Thymus (tissue), 11 donors: ENCODE measurements at regions not wholly inside any gene's neighbourhood (a gene's known extent, or its start where the extent isn't known, plus 50 kb on each side); places are given as distances from the start of the nearest gene placed in this dataset.

Source experiments
- DNase-seq, 9 donors: peaks; one replicate each; pipeline ENCODE4 v3.0.0-alpha.2; 2013; ENCODE audit warnings: low spot score in 9 of 9, low read depth in 6 of 9, missing footprints in 1 of 9
- H3K27ac ChIP-seq, 2 donors: one replicate each; pipeline ENCODE4 v1.5.1; 2013; ENCODE audit warnings: control low read depth in 1 of 2, low read depth in 1 of 2, low read length in 1 of 2, mild to moderate bottlenecking in 1 of 2, moderate library complexity in 1 of 2
- H3K27me3 ChIP-seq, 2 donors: one replicate each; pipeline ENCODE4 v1.5.1; 2013; ENCODE audit warnings: low read length in 1 of 2; ENCODE audit not compliant: control insufficient read depth in 2 of 2, insufficient read depth in 1 of 2
- H3K36me3 ChIP-seq, 2 donors: one replicate each; pipeline ENCODE4 v1.5.1; 2013; ENCODE audit warnings: low read length in 1 of 2, mild to moderate bottlenecking in 1 of 2, moderate library complexity in 1 of 2; ENCODE audit not compliant: control insufficient read depth in 2 of 2, insufficient read depth in 2 of 2
- H3K4me1 ChIP-seq, 2 donors: one replicate each; pipeline ENCODE4 v1.5.1; 2013; ENCODE audit warnings: low read length in 2 of 2; ENCODE audit not compliant: control insufficient read depth in 2 of 2, insufficient read depth in 2 of 2
- H3K4me3 ChIP-seq, 2 donors: one replicate each; pipeline ENCODE4 v1.5.1; 2013; ENCODE audit warnings: low read length in 2 of 2, control low read depth in 1 of 2, mild to moderate bottlenecking in 1 of 2
- H3K9me3 ChIP-seq, 2 donors: one replicate each; pipeline ENCODE4 v1.5.1; 2013; ENCODE audit warnings: low read length in 1 of 2, mild to moderate bottlenecking in 1 of 2; ENCODE audit not compliant: control insufficient read depth in 2 of 2, insufficient read depth in 1 of 2
- WGBS: extraction: QIAGEN DNeasy Blood & Tissue Kit; methylation state at CpG from one replicate; pipeline ENCODE4 v1.1.7; 2013; 5-methylcytosine and 5-hydroxymethylcytosine counted together
- donor health status: healthy.

DNA sequence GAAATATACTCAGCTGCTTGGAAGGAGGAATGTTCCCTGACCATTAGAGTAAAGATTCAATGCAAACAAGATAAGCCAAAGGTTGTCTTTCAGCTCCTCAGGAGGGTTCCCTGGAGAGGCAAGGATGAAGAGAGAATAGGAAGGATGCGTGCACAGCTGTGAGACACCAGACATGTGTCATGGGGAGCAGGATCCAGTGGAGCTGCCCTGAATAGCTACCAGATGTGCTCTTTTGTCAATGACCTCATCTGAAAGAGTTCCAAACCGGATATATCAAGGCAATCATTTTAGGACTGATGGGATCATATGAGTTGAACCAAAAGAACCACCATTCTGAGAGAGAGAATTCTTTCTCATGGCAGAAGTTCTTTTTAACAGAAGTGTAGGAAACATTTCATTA, 490.6 kb downstream of the IRS1 start:
- Histone ChIP-seq H3K36me3 (no peaks in the 10 kb centered on the region), H3K9me3 (no peaks in the 10 kb centered on the region), H3K4me3 (no peak overlapping the region), H3K4me1 (no peaks in the 10 kb centered on the region), H3K27ac (no peak overlapping the region), H3K27me3 (no peaks in the 10 kb centered on the region)
- 91% methylated on average over 2 of the region's 2 CpGs for WGBS
- DNase-seq, result no peak

DNA sequence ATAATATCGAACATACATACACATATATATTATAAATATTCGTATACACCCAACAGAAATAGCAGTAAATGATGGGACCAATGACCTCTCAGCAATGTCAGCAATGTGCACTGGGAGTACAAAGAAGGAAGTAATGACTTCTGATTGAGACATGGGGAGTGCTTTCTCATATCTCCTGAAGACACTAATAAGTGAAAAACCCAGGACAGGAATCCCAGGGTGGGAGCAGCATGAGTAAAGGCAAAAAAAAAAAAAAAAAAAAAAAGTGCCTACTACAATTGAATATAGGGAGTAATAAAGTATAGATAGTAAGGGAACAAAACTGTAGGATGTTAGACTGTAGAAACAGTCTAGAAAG, 491.3 kb downstream of the IRS1 start:
- no peak overlapping the region for H3K27ac ChIP-seq
- no peaks in the 10 kb centered on the region for H3K27me3 ChIP-seq
- 96% methylated on average over 2 of the region's 2 CpGs for WGBS
- no peaks in the 10 kb centered on the region for H3K36me3 ChIP-seq
- no peak overlapping the region for H3K4me3 ChIP-seq
- H3K4me1 ChIP-seq, result no peaks in the 10 kb centered on the region
- no peak for DNase-seq
- H3K9me3 ChIP-seq, result no peaks in the 10 kb centered on the region

DNA sequence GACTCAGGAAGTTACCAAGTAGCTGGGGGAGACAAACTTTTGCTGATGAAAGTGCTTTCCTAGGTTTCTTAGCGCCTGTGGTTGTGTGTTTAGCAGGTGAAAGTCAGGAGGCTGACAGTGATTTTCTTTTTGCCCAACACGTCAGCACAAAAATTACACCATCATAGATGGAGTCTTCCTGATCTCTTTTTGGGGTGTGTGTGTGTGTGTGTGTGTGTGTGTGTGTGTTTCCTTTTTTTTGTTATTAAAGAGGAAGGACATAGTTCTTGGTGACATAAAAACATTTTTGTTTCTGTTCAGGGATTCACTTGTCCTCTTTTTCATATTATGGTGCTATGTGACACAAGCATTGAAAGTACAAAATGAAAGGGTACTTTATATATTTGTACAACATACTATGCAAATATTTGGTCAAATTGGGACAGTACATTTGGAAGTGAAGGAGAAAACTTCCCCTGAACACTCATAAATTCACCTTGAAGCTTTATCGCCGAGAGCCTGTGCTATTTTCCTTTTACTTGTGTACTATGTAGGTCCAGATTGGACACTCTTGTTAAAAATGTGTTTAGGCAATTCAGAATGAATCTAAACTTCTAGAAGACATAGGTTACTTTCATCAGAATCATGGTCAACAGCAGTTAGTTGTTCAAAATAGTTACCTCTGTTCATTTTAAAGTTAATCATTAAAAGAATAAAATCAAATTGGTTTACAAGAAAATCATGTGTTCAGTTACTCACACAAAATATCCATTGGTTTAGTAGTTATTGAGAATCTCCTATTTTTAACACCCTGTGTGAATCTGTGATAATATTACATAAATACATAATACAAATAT, 491.9 kb downstream of the IRS1 start:
- H3K27ac ChIP-seq, result no peak overlapping the region
- no peaks in the 10 kb centered on the region for H3K4me1 ChIP-seq
- no peaks in the 10 kb centered on the region for H3K9me3 ChIP-seq
- H3K27me3 ChIP-seq, result no peaks in the 10 kb centered on the region
- DNase-seq, result no peak
- no peaks in the 10 kb centered on the region for H3K36me3 ChIP-seq
- 62% methylated on average over 4 of the region's 4 CpGs for WGBS
- no peak overlapping the region for H3K4me3 ChIP-seq

DNA sequence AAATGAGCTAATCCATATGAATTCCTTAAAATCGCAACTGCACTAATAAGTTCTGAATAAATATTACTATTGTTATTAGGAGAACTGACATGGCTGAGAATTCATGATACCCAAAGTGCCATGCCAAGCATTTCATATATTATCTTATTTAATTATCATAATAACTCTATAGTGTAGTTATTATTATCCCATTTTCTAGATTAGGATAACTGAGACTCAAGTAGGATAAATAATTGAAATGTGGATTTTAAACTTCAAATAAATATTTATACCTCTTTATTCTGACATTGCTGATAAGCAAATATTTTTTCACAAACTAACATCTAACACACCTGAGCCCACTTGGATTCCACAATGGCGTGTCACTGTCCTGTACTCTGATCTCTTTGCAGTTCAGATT, 492.7 kb downstream of the IRS1 start:
- H3K27ac ChIP-seq, result no peak overlapping the region
- DNase-seq, result no peak
- 97% methylated on average over 2 of the region's 2 CpGs for WGBS
- H3K4me1 ChIP-seq, result no peaks in the 10 kb centered on the region
- H3K4me3 ChIP-seq, result no peak overlapping the region
- H3K27me3 ChIP-seq, result no peaks in the 10 kb centered on the region
- no peaks in the 10 kb centered on the region for H3K36me3 ChIP-seq
- no peaks in the 10 kb centered on the region for H3K9me3 ChIP-seq

DNA sequence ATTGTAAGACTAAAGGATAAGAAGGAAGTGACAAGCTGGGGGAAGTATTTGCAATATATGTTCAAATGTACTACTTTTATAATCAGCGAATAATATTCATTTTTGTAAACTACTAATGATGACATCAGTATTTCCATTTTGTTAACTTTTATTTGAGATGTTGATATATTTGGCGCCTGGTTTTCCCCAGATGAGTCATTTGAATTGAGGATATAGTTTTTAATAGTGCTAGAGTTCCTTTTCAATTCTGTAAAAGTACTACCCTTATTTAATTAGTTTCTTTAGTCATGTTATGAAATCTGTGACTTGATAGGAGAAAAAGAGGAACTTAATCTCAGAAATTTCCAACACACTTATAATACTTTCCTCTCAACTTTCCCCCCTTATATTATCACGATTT, 495.3 kb downstream of the IRS1 start:
- DNase-seq, result no peak
- Histone ChIP-seq H3K4me1 (no peaks in the 10 kb centered on the region), H3K27ac (no peak overlapping the region), H3K36me3 (no peaks in the 10 kb centered on the region), H3K9me3 (no peaks in the 10 kb centered on the region), H3K27me3 (no peaks in the 10 kb centered on the region), H3K4me3 (no peak overlapping the region)
- WGBS, result 92% methylated on average over 3 of the region's 3 CpGs

DNA sequence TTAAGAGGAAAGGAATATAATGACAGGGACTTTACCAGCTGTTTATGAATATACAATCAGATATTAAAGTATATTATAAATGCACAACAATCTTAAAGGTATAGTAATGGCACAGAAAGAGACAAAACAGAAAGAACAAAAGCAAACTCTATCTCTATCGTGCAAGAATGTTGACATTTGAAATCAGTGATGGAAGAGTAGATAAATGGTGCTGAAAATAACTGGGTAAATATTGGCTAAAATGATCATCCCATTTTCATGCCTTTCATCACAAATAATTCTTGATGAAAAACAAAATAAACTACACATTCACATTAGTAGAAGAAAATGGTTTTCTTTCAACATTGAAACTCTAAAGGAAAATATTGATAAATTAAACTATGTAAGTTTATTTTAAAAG, 495.9 kb downstream of the IRS1 start:
- no peaks in the 10 kb centered on the region for H3K4me1 ChIP-seq
- no peaks in the 10 kb centered on the region for H3K27me3 ChIP-seq
- H3K9me3 ChIP-seq, result no peaks in the 10 kb centered on the region
- no peak overlapping the region for H3K27ac ChIP-seq
- WGBS, result 68% methylated on average over 1 of the region's 1 CpG
- no peak overlapping the region for H3K4me3 ChIP-seq
- H3K36me3 ChIP-seq, result no peaks in the 10 kb centered on the region
- DNase-seq, result no peak

DNA sequence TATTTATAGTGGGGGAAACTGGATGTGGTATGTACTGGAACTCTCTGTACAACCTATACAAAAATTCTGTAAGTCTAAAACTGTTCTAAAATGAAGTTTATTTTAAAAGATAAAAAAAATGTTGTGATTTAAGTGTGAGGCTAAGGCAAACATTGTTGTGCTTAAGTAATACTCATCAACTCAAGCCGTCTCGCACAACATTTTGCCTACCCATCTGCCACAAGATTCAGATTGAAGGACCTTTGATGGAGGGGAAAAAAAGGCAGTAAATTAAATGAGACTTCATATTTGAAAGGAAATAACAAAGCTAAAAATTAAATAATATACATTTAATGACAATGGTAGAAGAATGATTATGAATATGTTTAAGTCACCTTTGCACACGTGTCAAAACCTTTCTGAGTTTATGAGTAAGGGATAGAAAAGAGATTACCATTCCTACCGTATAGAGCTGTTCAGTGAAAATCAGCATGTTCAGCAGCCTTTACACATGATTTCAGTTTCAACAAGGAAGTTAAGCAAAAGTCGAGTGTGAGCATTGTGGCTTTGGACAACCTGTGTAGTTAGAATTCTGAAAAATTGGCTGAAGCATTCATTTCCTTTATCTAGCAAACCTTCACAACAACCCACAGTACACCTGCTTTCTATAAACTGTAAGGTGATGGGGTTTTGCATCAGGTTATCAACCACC, 499.3 kb downstream of the IRS1 start:
- 89% methylated on average over 5 of the region's 5 CpGs for WGBS
- no peaks in the 10 kb centered on the region for H3K36me3 ChIP-seq
- no peaks in the 10 kb centered on the region for H3K4me1 ChIP-seq
- no peak overlapping the region for H3K4me3 ChIP-seq
- no peaks in the 10 kb centered on the region for H3K9me3 ChIP-seq
- H3K27ac ChIP-seq, result no peak overlapping the region
- no peak for DNase-seq
- H3K27me3 ChIP-seq, result no peaks in the 10 kb centered on the region

DNA sequence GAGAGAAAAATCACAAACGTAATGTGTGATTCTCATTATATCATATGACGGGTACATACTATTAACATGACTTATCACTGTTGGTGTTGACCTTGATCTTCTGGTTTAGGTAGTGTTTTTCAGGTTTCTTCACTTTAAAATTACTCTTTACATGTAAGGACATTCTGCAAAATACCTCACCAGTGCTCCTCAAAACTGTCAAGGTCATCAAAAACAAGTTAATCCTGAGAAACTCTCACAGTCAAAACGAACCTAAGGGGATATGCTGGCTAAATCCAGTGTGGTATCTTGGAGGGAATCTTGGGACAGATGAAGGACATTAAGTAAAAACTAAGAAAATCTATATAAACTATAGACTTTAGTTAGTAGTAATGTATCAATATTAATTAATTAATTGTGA, 499.8 kb downstream of the IRS1 start:
- H3K9me3 ChIP-seq, result no peaks in the 10 kb centered on the region
- WGBS, result 76% methylated on average over 3 of the region's 3 CpGs
- no peak for DNase-seq
- H3K4me1 ChIP-seq, result no peaks in the 10 kb centered on the region
- H3K27me3 ChIP-seq, result no peaks in the 10 kb centered on the region
- no peak overlapping the region for H3K27ac ChIP-seq
- H3K4me3 ChIP-seq, result no peak overlapping the region
- H3K36me3 ChIP-seq, result no peaks in the 10 kb centered on the region

DNA sequence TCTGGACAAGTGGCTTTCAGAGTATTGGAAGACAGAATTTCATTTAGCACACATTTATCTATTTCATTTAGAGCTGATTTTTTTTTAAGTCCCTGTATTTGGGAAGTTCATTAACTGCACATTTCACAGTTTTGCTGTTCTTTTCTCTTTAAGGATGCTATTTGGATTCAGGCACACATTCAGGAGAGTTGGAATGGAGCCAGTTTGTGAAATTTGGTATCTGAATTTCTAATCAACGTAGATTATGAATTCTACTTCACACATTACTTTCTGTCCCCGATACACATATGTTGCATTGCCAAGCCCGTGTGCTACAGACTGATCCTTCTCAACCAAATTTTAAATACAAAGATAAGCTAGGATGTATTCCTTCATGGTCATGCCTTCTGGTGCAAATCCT, 503.9 kb downstream of the IRS1 start:
- Histone ChIP-seq H3K4me3 (no peak overlapping the region), H3K9me3 (no peaks in the 10 kb centered on the region), H3K27ac (no peak overlapping the region), H3K4me1 (no peaks in the 10 kb centered on the region), H3K36me3 (no peaks in the 10 kb centered on the region), H3K27me3 (no peaks in the 10 kb centered on the region)
- no peak for DNase-seq
- 95% methylated on average over 3 of the region's 3 CpGs for WGBS
